Testis (tissue), 2 donors: ENCODE measurements at regions not wholly inside any gene's neighbourhood (a gene's known extent, or its start where the extent isn't known, plus 50 kb on each side); places are given as distances from the start of the nearest gene placed in this dataset.
"Not testable (repeated sequence)": the region's sequence is repeated elsewhere in the genome, so short reads cannot be mapped to it uniquely, and the experiment has no call there.

Experiments used
- DNase-seq: peaks from one replicate; pipeline ENCODE4 v3.0.0-alpha.2; 2019
- H3K27ac ChIP-seq, 2 donors: fragments of 200-600 bp; sonication (generic); one replicate each; pipeline ENCODE4 v1.5.1; 2019
- H3K27me3 ChIP-seq: fragments of 200-600 bp; sonication (generic); one replicate; pipeline ENCODE4 v1.5.1; 2019
- H3K36me3 ChIP-seq: fragments of 200-600 bp; sonication (generic); one replicate; pipeline ENCODE4 v1.5.1; 2017; ENCODE audit warnings: low read depth; ENCODE audit errors: missing control alignments
- H3K4me1 ChIP-seq: fragments of 200-600 bp; sonication (generic); one replicate; pipeline ENCODE4 v1.5.1; 2019
- H3K4me3 ChIP-seq, 2 donors: fragments of 200-600 bp; sonication (generic); one replicate each; pipeline ENCODE4 v1.5.1; 2017 to 2019
- H3K9me3 ChIP-seq: fragments of 200-600 bp; sonication (generic); one replicate; pipeline ENCODE4 v1.5.1; 2017
- CTCF ChIP-seq, 3 experiments: fragments of 450-650 bp in 2 of 3; fragments of 200-600 bp in 1 of 3; sonication (generic) in 1 of 3; IDR thresholded peaks; one replicate each; pipeline ENCODE4 v1.5.1; 2016 to 2019; ENCODE audit warnings: antibody characterized with exemption in 3 of 3, mild to moderate bottlenecking in 2 of 3, moderate library complexity in 1 of 3
- POLR2A ChIP-seq: fragments of 450-650 bp; IDR thresholded peaks from one replicate; pipeline ENCODE4 v1.6.1; 2017; ENCODE audit warnings: antibody characterized with exemption, mild to moderate bottlenecking, moderate library complexity
- WGBS, 2 donors: methylation state at CpG; one replicate each; pipeline ENCODE4 v1.1.5; 2018; 5-methylcytosine and 5-hydroxymethylcytosine counted together
- intact Hi-C: fragments of 100-400 bp; cut with DNase I; formaldehyde crosslinking; loops from one replicate; pipeline ENCODE4 v1.15.1; 2023; ENCODE audit warnings: low total_unique reads

- Histone ChIP-seq H3K4me3 (no peak overlapping the region), H3K27me3 (no peaks in the 10 kb centered on the region), H3K36me3 (no peaks in the 10 kb centered on the region), H3K27ac (no peak overlapping the region), H3K9me3 (no peaks in the 10 kb centered on the region), H3K4me1 (no peaks in the 10 kb centered on the region)
- 87 to 97% methylated on average over 1 of the region's 1 CpG for WGBS, 2 donors
- TF ChIP-seq CTCF (IDR thresholded peaks at IDR 0.05), result no peak
- intact Hi-C loops, result no loop called here
- DNase-seq, result no peak
Measured at GRCh38 chr7:82669141-82669540, 225.6 kb upstream of the CACNA2D1 start.

- TF ChIP-seq POLR2A, result no peak
- TF ChIP-seq CTCF (IDR thresholded peaks at IDR 0.05), result no peak
- WGBS, 2 donors, result 72 to 73% methylated on average over 2 of the region's 2 CpGs
Measured at GRCh38 chr7:82668676-82669075, 225.1 kb upstream of the CACNA2D1 start.

GRCh38 chr7:82665966-82666507 lies 222.5 kb upstream of the CACNA2D1 start:
- Histone ChIP-seq H3K4me1 (no peaks in the 10 kb centered on the region), H3K27ac (no peak overlapping the region), H3K9me3 (no peaks in the 10 kb centered on the region), H3K36me3 (no peaks in the 10 kb centered on the region), H3K4me3 (no peak overlapping the region), H3K27me3 (no peaks in the 10 kb centered on the region)
- TF ChIP-seq POLR2A, result no peak
- no peak for TF ChIP-seq CTCF (IDR thresholded peaks at IDR 0.05)
- intact Hi-C loops, result no loop called here
- 73 to 75% methylated on average over 5 of the region's 5 CpGs for WGBS, 2 donors
- no peak for DNase-seq

More at GRCh38 chr7:82668676-82669075, 225.1 kb upstream of the CACNA2D1 start:
- Histone ChIP-seq H3K9me3 (no peaks in the 10 kb centered on the region), H3K27me3 (no peaks in the 10 kb centered on the region), H3K4me3 (no peak overlapping the region), H3K4me1 (no peaks in the 10 kb centered on the region), H3K27ac (no peak overlapping the region), H3K36me3 (no peaks in the 10 kb centered on the region)
- no peak for DNase-seq
- intact Hi-C loops, result no loop called here

- H3K36me3 ChIP-seq, result no peaks in the 10 kb centered on the region
- H3K4me3 ChIP-seq, result no peak overlapping the region
- TF ChIP-seq POLR2A (no peak), CTCF (IDR thresholded peaks at IDR 0.05) (no peak)
- 86 to 96% methylated on average over 1 of the region's 1 CpG for WGBS, 2 donors
- H3K27ac ChIP-seq, result no peak overlapping the region
- no peaks in the 10 kb centered on the region for H3K27me3 ChIP-seq
- H3K4me1 ChIP-seq, result no peaks in the 10 kb centered on the region
- no peak for DNase-seq
- intact Hi-C loops, result no loop called here
- no peaks in the 10 kb centered on the region for H3K9me3 ChIP-seq
Measured at GRCh38 chr7:82655965-82656364, 212.4 kb upstream of the CACNA2D1 start.

- DNase-seq, H3K9me3 ChIP-seq, H3K36me3 ChIP-seq, H3K27me3 ChIP-seq, intact Hi-C loops, H3K4me1 ChIP-seq, H3K4me3 ChIP-seq, H3K27ac ChIP-seq: not testable (repeated sequence)
- 90 to 92% methylated on average over 5 to 10 of the region's 10 CpGs for WGBS, 2 donors
Measured at GRCh38 chr7:82650095-82650494, 206.5 kb upstream of the CACNA2D1 start.
